Activated naive CD8-positive, alpha-beta T cell treated with anti-CD3 and anti-CD28 coated beads for 36 hours (primary cell): ENCODE measurements at regions not wholly inside any gene's neighbourhood (a gene's known extent, or its start where the extent isn't known, plus 50 kb on each side); places are given as distances from the start of the nearest gene placed in this dataset.
"Not testable (repeated sequence)": the region's sequence is repeated elsewhere in the genome, so short reads cannot be mapped to it uniquely, and the experiment has no call there.

Experiments used
- DNase-seq: peaks from one replicate; pipeline ENCODE4 v3.0.0; 2021
- H3K27ac Mint-ChIP-seq: one replicate; pipeline ENCODE4 v1.8.0; 2022; ENCODE audit warnings: mild to moderate bottlenecking, moderate library complexity, mixed read lengths
- H3K27me3 Mint-ChIP-seq: one replicate; pipeline ENCODE4 v1.8.0; 2022; ENCODE audit warnings: mild to moderate bottlenecking, mixed read lengths
- H3K36me3 Mint-ChIP-seq: one replicate; pipeline ENCODE4 v1.8.0; 2021; ENCODE audit warnings: mild to moderate bottlenecking, mixed read lengths
- H3K4me1 Mint-ChIP-seq: one replicate; pipeline ENCODE4 v1.8.0; 2021; ENCODE audit warnings: mixed read lengths
- H3K4me3 Mint-ChIP-seq: one replicate; pipeline ENCODE4 v1.8.0; 2022; ENCODE audit warnings: mild to moderate bottlenecking, moderate library complexity, mixed read lengths
- H3K9me3 Mint-ChIP-seq: one replicate; pipeline ENCODE4 v1.8.0; 2022; ENCODE audit warnings: mixed read lengths

- H3K27ac Mint-ChIP-seq = no peak overlapping the region
- H3K9me3 Mint-ChIP-seq = peaks cover 5% of the 10 kb centered on the region
- H3K4me3 Mint-ChIP-seq = no peak overlapping the region
- no peaks in the 10 kb centered on the region for H3K36me3 Mint-ChIP-seq
- H3K27me3 Mint-ChIP-seq = no peaks in the 10 kb centered on the region
- H3K4me1 Mint-ChIP-seq = no peaks in the 10 kb centered on the region
- DNase-seq = no peak
These were observed 274.4 kb downstream of the TDRD3 start for GRCh38 chr13:60671386-60671785.

GRCh38 chr13:60663788-60664187, 266.8 kb downstream of the TDRD3 start:
- Mint-ChIP-seq H3K9me3 (peaks cover 2% of the 10 kb centered on the region), H3K36me3 (no peaks in the 10 kb centered on the region), H3K27me3 (no peaks in the 10 kb centered on the region), H3K4me3 (no peak overlapping the region), H3K27ac (no peak overlapping the region), H3K4me1 (no peaks in the 10 kb centered on the region)
- no peak for DNase-seq

- H3K36me3 Mint-ChIP-seq = no peaks in the 10 kb centered on the region
- H3K4me1 Mint-ChIP-seq = no peaks in the 10 kb centered on the region
- H3K4me3 Mint-ChIP-seq = no peak overlapping the region
- no peak overlapping the region for H3K27ac Mint-ChIP-seq
- H3K27me3 Mint-ChIP-seq = no peaks in the 10 kb centered on the region
- no peak for DNase-seq
- peaks cover 6% of the 10 kb centered on the region for H3K9me3 Mint-ChIP-seq
These were observed 265.6 kb downstream of the TDRD3 start for GRCh38 chr13:60662595-60662994.

- Mint-ChIP-seq H3K36me3 (no peaks in the 10 kb centered on the region), H3K4me3 (no peak overlapping the region), H3K4me1 (no peaks in the 10 kb centered on the region), H3K27me3 (no peaks in the 10 kb centered on the region), H3K9me3 (peaks cover 6% of the 10 kb centered on the region), H3K27ac (no peak overlapping the region)
- no peak for DNase-seq
These were observed 264.5 kb downstream of the TDRD3 start for GRCh38 chr13:60661521-60661920.

- H3K9me3 Mint-ChIP-seq, DNase-seq, H3K4me3 Mint-ChIP-seq, H3K36me3 Mint-ChIP-seq, H3K27me3 Mint-ChIP-seq, H3K4me1 Mint-ChIP-seq, H3K27ac Mint-ChIP-seq: not testable (repeated sequence)
These were observed 260.6 kb downstream of the TDRD3 start for GRCh38 chr13:60657586-60657985.

- Mint-ChIP-seq H3K36me3 (no peaks in the 10 kb centered on the region), H3K4me1 (no peaks in the 10 kb centered on the region), H3K9me3 (peaks cover 6% of the 10 kb centered on the region), H3K27me3 (no peaks in the 10 kb centered on the region), H3K27ac (no peak overlapping the region), H3K4me3 (no peak overlapping the region)
- DNase-seq = no peak
These were observed 258.2 kb downstream of the TDRD3 start for GRCh38 chr13:60655256-60655655.

GRCh38 chr13:60654415-60654814, 257.4 kb downstream of the TDRD3 start:
- no peak for DNase-seq

GRCh38 chr13:60647547-60647946, 250.5 kb downstream of the TDRD3 start:
- no peaks in the 10 kb centered on the region for H3K36me3 Mint-ChIP-seq

More at GRCh38 chr13:60654415-60654814, 257.4 kb downstream of the TDRD3 start:
- Mint-ChIP-seq H3K36me3 (no peaks in the 10 kb centered on the region), H3K4me3 (no peak overlapping the region), H3K27ac (no peak overlapping the region), H3K9me3 (peaks cover 6% of the 10 kb centered on the region), H3K4me1 (no peaks in the 10 kb centered on the region), H3K27me3 (no peaks in the 10 kb centered on the region)

GRCh38 chr13:60646620-60647019, 249.6 kb downstream of the TDRD3 start:
- DNase-seq = no peak
- Mint-ChIP-seq H3K27me3 (peaks cover 4% of the 10 kb centered on the region), H3K4me3 (no peak overlapping the region), H3K36me3 (no peaks in the 10 kb centered on the region), H3K9me3 (peaks cover 1% of the 10 kb centered on the region), H3K4me1 (no peaks in the 10 kb centered on the region), H3K27ac (no peak overlapping the region)

More at GRCh38 chr13:60647547-60647946, 250.5 kb downstream of the TDRD3 start:
- Mint-ChIP-seq H3K9me3 (peaks cover 1% of the 10 kb centered on the region), H3K27me3 (peaks cover 4% of the 10 kb centered on the region), H3K4me3 (no peak overlapping the region), H3K4me1 (no peaks in the 10 kb centered on the region), H3K27ac (no peak overlapping the region)
- no peak for DNase-seq

GRCh38 chr13:60645676-60646075, 248.7 kb downstream of the TDRD3 start:
- no peak for DNase-seq
- H3K27ac Mint-ChIP-seq = no peak overlapping the region
- H3K36me3 Mint-ChIP-seq = no peaks in the 10 kb centered on the region
- H3K4me1 Mint-ChIP-seq = no peaks in the 10 kb centered on the region
- H3K27me3 Mint-ChIP-seq = peaks cover 4% of the 10 kb centered on the region
- peaks cover 1% of the 10 kb centered on the region for H3K9me3 Mint-ChIP-seq
- H3K4me3 Mint-ChIP-seq = no peak overlapping the region

GRCh38 chr13:60642552-60642951, 245.5 kb downstream of the TDRD3 start:
- no peaks in the 10 kb centered on the region for H3K36me3 Mint-ChIP-seq
- H3K9me3 Mint-ChIP-seq = peaks cover 1% of the 10 kb centered on the region
- no peak for DNase-seq
- no peak overlapping the region for H3K4me3 Mint-ChIP-seq
- no peak overlapping the region for H3K27ac Mint-ChIP-seq
- peaks cover 7% of the 10 kb centered on the region for H3K27me3 Mint-ChIP-seq
- H3K4me1 Mint-ChIP-seq = no peaks in the 10 kb centered on the region

GRCh38 chr13:60629158-60629557, 232.1 kb downstream of the TDRD3 start:
- no peak overlapping the region for H3K4me3 Mint-ChIP-seq
- H3K4me1 Mint-ChIP-seq = no peaks in the 10 kb centered on the region
- peaks cover 3% of the 10 kb centered on the region for H3K9me3 Mint-ChIP-seq
- peaks cover 15% of the 10 kb centered on the region for H3K27me3 Mint-ChIP-seq
- H3K36me3 Mint-ChIP-seq = no peaks in the 10 kb centered on the region
- no peak for DNase-seq
- no peak overlapping the region for H3K27ac Mint-ChIP-seq

- H3K27ac Mint-ChIP-seq = no peak overlapping the region
- no peak overlapping the region for H3K4me3 Mint-ChIP-seq
- peaks cover 18% of the 10 kb centered on the region for H3K27me3 Mint-ChIP-seq
- DNase-seq = peak; percentile 1
- H3K9me3 Mint-ChIP-seq = peaks cover 3% of the 10 kb centered on the region
- H3K36me3 Mint-ChIP-seq = no peaks in the 10 kb centered on the region
- H3K4me1 Mint-ChIP-seq = no peaks in the 10 kb centered on the region
These were observed 230.2 kb downstream of the TDRD3 start for GRCh38 chr13:60627071-60627686.
